ENCODE measurements at regions not wholly inside any gene's neighbourhood (a gene's known extent, or its start where the extent isn't known, plus 50 kb on each side); places are given as distances from the start of the nearest gene placed in this dataset.
"Not testable (repeated sequence)": the region's sequence is repeated elsewhere in the genome, so short reads cannot be mapped to it uniquely, and the experiment has no call there.

GRCh38 chrX:2640436-2641150 lies 50.5 kb upstream of the CD99 start:
- H3K4me3 ChIP-seq: no peak overlapping the region
- DNase-seq: no peak
- H3K9me3 ChIP-seq: no peaks in the 10 kb centered on the region
- no peaks in the 10 kb centered on the region for H3K4me1 ChIP-seq (ENCODE audit: low read depth)
- no peak for ATAC-seq
- TF ChIP-seq CTCF (IDR thresholded peaks at IDR 0.05): no peak
- H3K36me3 ChIP-seq (ENCODE audit: low read depth): no peaks in the 10 kb centered on the region
- intact Hi-C loops (cut with DNase I, micrococcal nuclease): no loop called here

- intact Hi-C loops (cut with DNase I, micrococcal nuclease): no loop called here
- no peak for TF ChIP-seq CTCF (IDR thresholded peaks at IDR 0.05)
- Histone ChIP-seq H3K36me3 (ENCODE audit: low read depth) (no peaks in the 10 kb centered on the region), H3K4me3 (no peak overlapping the region), H3K9me3 (no peaks in the 10 kb centered on the region), H3K4me1 (ENCODE audit: low read depth) (no peaks in the 10 kb centered on the region)
- DNase-seq (no peak), ATAC-seq (no peak)
Measured at GRCh38 chrX:2638279-2638678, 52.8 kb upstream of the CD99 start.

GRCh38 chrX:2635342-2635741 lies 55.8 kb upstream of the CD99 start:
- intact Hi-C loops (cut with DNase I, micrococcal nuclease): no loop called here
- no peak for TF ChIP-seq CTCF (IDR thresholded peaks at IDR 0.05)
- Histone ChIP-seq H3K4me3 (no peak overlapping the region), H3K36me3 (ENCODE audit: low read depth) (no peaks in the 10 kb centered on the region), H3K4me1 (ENCODE audit: low read depth) (no peaks in the 10 kb centered on the region), H3K9me3 (no peaks in the 10 kb centered on the region)
- ATAC-seq: no peak
- no peak for DNase-seq

GRCh38 chrX:2632533-2633504 lies 58.3 kb upstream of the CD99 start:
- TF ChIP-seq CTCF (IDR thresholded peaks at IDR 0.05): no peak
- no peak for ATAC-seq
- no peak for DNase-seq
- intact Hi-C loops (cut with DNase I, micrococcal nuclease): no loop called here
- H3K4me3 ChIP-seq: no peak overlapping the region
- H3K9me3 ChIP-seq: peaks cover 16% of the 10 kb centered on the region
- no peaks in the 10 kb centered on the region for H3K36me3 ChIP-seq (ENCODE audit: low read depth)
- H3K4me1 ChIP-seq (ENCODE audit: low read depth): no peaks in the 10 kb centered on the region

GRCh38 chrX:2631743-2632532 lies 59.2 kb upstream of the CD99 start:
- intact Hi-C loops (cut with DNase I, micrococcal nuclease): no loop called here
- no peak for DNase-seq
- no peak for ATAC-seq
- no peak for TF ChIP-seq CTCF (IDR thresholded peaks at IDR 0.05)
- no peak overlapping the region for H3K4me3 ChIP-seq
- H3K36me3 ChIP-seq (ENCODE audit: low read depth): no peaks in the 10 kb centered on the region
- no peaks in the 10 kb centered on the region for H3K4me1 ChIP-seq (ENCODE audit: low read depth)
- peaks cover 16% of the 10 kb centered on the region for H3K9me3 ChIP-seq

GRCh38 chrX:2630935-2631742 lies 60.0 kb upstream of the CD99 start:
- peak in 1 of 3 donors; percentile 27 for DNase-seq
- H3K9me3 ChIP-seq: peaks cover 16% of the 10 kb centered on the region
- H3K4me1 ChIP-seq (ENCODE audit: low read depth); H3K4me3 ChIP-seq; H3K36me3 ChIP-seq (ENCODE audit: low read depth); ATAC-seq; intact Hi-C loops (cut with DNase I, micrococcal nuclease): not testable (repeated sequence)

GRCh38 chrX:2630008-2630934 lies 60.8 kb upstream of the CD99 start:
- intact Hi-C loops (cut with DNase I, micrococcal nuclease); H3K4me3 ChIP-seq; H3K36me3 ChIP-seq (ENCODE audit: low read depth); H3K4me1 ChIP-seq (ENCODE audit: low read depth): not testable (repeated sequence)
- peaks cover 16% of the 10 kb centered on the region for H3K9me3 ChIP-seq
- DNase-seq (peak in 1 of 3 donors; percentile 47), ATAC-seq (peak; percentile 26)
